ENCODE measurements at regions not wholly inside any gene's neighbourhood (a gene's known extent, or its start where the extent isn't known, plus 50 kb on each side); places are given as distances from the start of the nearest gene placed in this dataset.

DNA sequence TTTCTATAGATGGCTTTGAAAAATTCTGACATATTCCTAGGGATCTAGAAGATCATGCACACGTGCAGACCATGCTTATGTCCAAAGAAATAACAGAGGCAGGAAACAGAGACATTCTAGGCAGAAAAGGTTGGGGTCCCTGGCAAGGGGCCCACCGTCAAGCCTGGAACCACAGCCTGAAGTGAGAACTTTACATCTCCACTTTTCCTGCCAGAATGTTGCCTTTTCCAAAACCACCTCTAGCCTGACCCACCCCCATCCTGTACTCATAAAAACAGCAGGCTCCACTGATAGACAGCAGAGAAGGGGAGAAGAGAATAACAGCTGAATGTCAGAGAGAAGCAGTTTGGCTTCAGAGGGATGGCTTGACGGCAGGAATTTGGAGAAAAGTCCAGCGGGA is 257.3 kb upstream of the NT5E start:
- TF ChIP-seq, protein P1, sequence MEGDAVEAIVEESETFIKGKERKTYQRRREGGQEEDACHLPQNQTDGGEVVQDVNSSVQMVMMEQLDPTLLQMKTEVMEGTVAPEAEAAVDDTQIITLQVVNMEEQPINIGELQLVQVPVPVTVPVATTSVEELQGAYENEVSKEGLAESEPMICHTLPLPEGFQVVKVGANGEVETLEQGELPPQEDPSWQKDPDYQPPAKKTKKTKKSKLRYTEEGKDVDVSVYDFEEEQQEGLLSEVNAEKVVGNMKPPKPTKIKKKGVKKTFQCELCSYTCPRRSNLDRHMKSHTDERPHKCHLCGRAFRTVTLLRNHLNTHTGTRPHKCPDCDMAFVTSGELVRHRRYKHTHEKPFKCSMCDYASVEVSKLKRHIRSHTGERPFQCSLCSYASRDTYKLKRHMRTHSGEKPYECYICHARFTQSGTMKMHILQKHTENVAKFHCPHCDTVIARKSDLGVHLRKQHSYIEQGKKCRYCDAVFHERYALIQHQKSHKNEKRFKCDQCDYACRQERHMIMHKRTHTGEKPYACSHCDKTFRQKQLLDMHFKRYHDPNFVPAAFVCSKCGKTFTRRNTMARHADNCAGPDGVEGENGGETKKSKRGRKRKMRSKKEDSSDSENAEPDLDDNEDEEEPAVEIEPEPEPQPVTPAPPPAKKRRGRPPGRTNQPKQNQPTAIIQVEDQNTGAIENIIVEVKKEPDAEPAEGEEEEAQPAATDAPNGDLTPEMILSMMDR (IDR thresholded peaks at IDR 0.05) = no peak
- TF ChIP-seq POLR2A (IDR thresholded peaks at IDR 0.05) = no peak
